GM12878 (cell line): ENCODE measurements at regions not wholly inside any gene's neighbourhood (a gene's known extent, or its start where the extent isn't known, plus 50 kb on each side); places are given as distances from the start of the nearest gene placed in this dataset.

Source experiments
- ATAC-seq: fragments of 200-7000 bp; cut with Tn5 transposase; 3 replicates; pipeline ENCODE4 v1.9.1; 2020; ENCODE audit warnings: mild to moderate bottlenecking, moderate library complexity
- BruUV-seq: library from RNA; stranded (reverse); fragments of 400-500 nt; replicated peaks from 2 replicates; lab custom pipeline; 2021; lab: Mats Ljungman, UMichigan
- CTCF ChIA-PET: fragments of 300-600 bp; sonication (Branson Sonifier 250); formaldehyde crosslinking; extraction: SDS; loops from one replicate; lab custom pipeline; 2021; ENCODE audit warnings: inconsistent platforms; lab: Yijun Ruan, JAX
- POLR2A ChIA-PET: fragments of 350-600 bp; formaldehyde crosslinking; extraction: SDS; loops from one replicate; lab custom pipeline; 2021; ENCODE audit warnings: inconsistent platforms; lab: Charles Lee
- RAD21 ChIA-PET: fragments of 300-600 bp; sonication (Branson Sonifier 250); formaldehyde crosslinking; loops from one replicate; lab custom pipeline; 2023; ENCODE audit warnings: antibody characterized with exemption; ENCODE audit not compliant: unreplicated experiment; lab: Charles Lee
- SMC1A ChIA-PET: fragments of 300-600 bp; sonication (Branson Sonifier 250); formaldehyde crosslinking; loops from one replicate; lab custom pipeline; 2023; ENCODE audit not compliant: unreplicated experiment, uncharacterized antibody; lab: Charles Lee
- DNase-seq: peaks from one replicate; pipeline ENCODE4 v3.0.0-alpha.2; 2011; ENCODE audit warnings: low read depth, low spot score
- FAIRE-seq: peaks from 3 replicates; lab custom pipeline; 2011; peaks lifted over from hg19 to GRCh38; lab: Jason Lieb, UNC
- H2AFZ ChIP-seq: 2 replicates; pipeline ENCODE4 v1.6.0; 2011; ENCODE audit warnings: low read depth, low read length, control low read depth; ENCODE audit not compliant: control insufficient read depth
- H3K27ac ChIP-seq: 2 replicates; pipeline ENCODE4 v1.5.1; 2011; ENCODE audit warnings: control low read depth; ENCODE audit not compliant: control insufficient read depth, insufficient read depth
- H3K27me3 ChIP-seq, 2 experiments: replicated peaks in 1 of 2; 2 replicates each; pipeline versions ENCODE4 v1.6.0 to v1.6.1; 2011; ENCODE audit warnings: low read length in 1 of 2; ENCODE audit not compliant: control insufficient read depth in 2 of 2, insufficient read depth in 2 of 2
- H3K36me3 ChIP-seq, 2 experiments: 2 replicates each; pipeline ENCODE4 v1.5.1; 2011; ENCODE audit warnings: low read length in 1 of 2; ENCODE audit not compliant: control insufficient read depth in 2 of 2, insufficient read depth in 2 of 2
- H3K4me1 ChIP-seq: 2 replicates; pipeline ENCODE4 v1.6.1; 2011; ENCODE audit warnings: mild to moderate bottlenecking, low read length, moderate library complexity, mixed read lengths; ENCODE audit not compliant: control insufficient read depth, insufficient read depth
- H3K4me2 ChIP-seq: 2 replicates; pipeline ENCODE4 v1.6.0; 2011; ENCODE audit warnings: control low read depth; ENCODE audit not compliant: control insufficient read depth, insufficient read depth
- H3K4me3 ChIP-seq: fragments of 200-600 bp; sonication (generic); 2 replicates; pipeline ENCODE4 v1.5.1; 2016
- H3K79me2 ChIP-seq: 2 replicates; pipeline ENCODE4 v1.6.0; 2011; ENCODE audit warnings: low read length; ENCODE audit not compliant: control insufficient read depth, insufficient read depth
- H3K9ac ChIP-seq: 2 replicates; pipeline ENCODE4 v1.8.0; 2011; ENCODE audit warnings: low read length, control low read depth, mixed read lengths; ENCODE audit not compliant: control insufficient read depth, insufficient read depth
- H3K9me3 ChIP-seq: replicated peaks from 3 replicates; pipeline ENCODE4 v1.5.1; 2011; ENCODE audit warnings: mild to moderate bottlenecking, low read length; ENCODE audit not compliant: control insufficient read depth, insufficient read depth
- H4K20me1 ChIP-seq: 2 replicates; pipeline ENCODE4 v1.6.0; 2011; ENCODE audit not compliant: control insufficient read depth, insufficient read depth
- ESRRA ChIP-seq: IDR thresholded peaks from 2 replicates; pipeline ENCODE4 v1.6.1; 2012; ENCODE audit warnings: mild to moderate bottlenecking, low read length, improper control_type of control experiment
- IRF3 ChIP-seq: fragments of 450-650 bp; IDR thresholded peaks from 2 replicates; pipeline ENCODE4 v1.6.1; 2014; ENCODE audit warnings: mild to moderate bottlenecking
- RUNX3 ChIP-seq: IDR thresholded peaks from 2 replicates; pipeline ENCODE4 v1.6.1; 2012; ENCODE audit warnings: low read length, inconsistent platforms
- SKIL ChIP-seq: fragments of 450-650 bp; IDR thresholded peaks from 2 replicates; pipeline ENCODE4 v1.6.1; 2017; ENCODE audit warnings: mild to moderate bottlenecking, low read depth, inconsistent platforms; ENCODE audit not compliant: poor library complexity, severe bottlenecking
- SMAD5 ChIP-seq: IDR thresholded peaks from 2 replicates; pipeline ENCODE4 v1.6.1; 2016; ENCODE audit warnings: antibody characterized with exemption, low read depth
- STAT3 ChIP-seq: IDR thresholded peaks from 2 replicates; pipeline ENCODE4 v1.6.1; 2011; ENCODE audit warnings: low read depth, low read length, improper control_type of control experiment
- TAF1 ChIP-seq: IDR thresholded peaks from 2 replicates; pipeline ENCODE4 v1.6.1; 2011; ENCODE audit warnings: mild to moderate bottlenecking, low read depth, low read length, borderline replicate concordance
- ZBTB40 ChIP-seq: fragments of 450-650 bp; IDR thresholded peaks from 2 replicates; pipeline ENCODE4 v1.6.1; 2016; ENCODE audit warnings: mild to moderate bottlenecking, moderate library complexity, borderline replicate concordance
- WGBS: methylation state at CpG from one replicate; pipeline ENCODE4 v1.1.6; 2016; ENCODE audit warnings: low lambda C conversion rate; ENCODE audit not compliant: insufficient replicate concordance, insufficient coverage; ENCODE audit errors: missing lambda C conversion rate; 5-methylcytosine and 5-hydroxymethylcytosine counted together
- in situ Hi-C: fragments of 300-500 bp; cut with MboI; formaldehyde crosslinking; loops from 9 replicates; pipeline ENCODE4 v1.14.3; 2018; ENCODE audit warnings: mixed read lengths
- intact Hi-C: fragments of 100-400 bp; cut with micrococcal nuclease; formaldehyde crosslinking; loops from one replicate; pipeline ENCODE4 v1.14.2; 2022; ENCODE audit not compliant: unreplicated experiment
- TF ChIP-seq, protein P1 (sequence below): IDR thresholded peaks from 2 replicates; pipeline ENCODE4 v1.6.1; 2012; ENCODE audit warnings: low read depth, low read length, improper control_type of control experiment

DNA sequence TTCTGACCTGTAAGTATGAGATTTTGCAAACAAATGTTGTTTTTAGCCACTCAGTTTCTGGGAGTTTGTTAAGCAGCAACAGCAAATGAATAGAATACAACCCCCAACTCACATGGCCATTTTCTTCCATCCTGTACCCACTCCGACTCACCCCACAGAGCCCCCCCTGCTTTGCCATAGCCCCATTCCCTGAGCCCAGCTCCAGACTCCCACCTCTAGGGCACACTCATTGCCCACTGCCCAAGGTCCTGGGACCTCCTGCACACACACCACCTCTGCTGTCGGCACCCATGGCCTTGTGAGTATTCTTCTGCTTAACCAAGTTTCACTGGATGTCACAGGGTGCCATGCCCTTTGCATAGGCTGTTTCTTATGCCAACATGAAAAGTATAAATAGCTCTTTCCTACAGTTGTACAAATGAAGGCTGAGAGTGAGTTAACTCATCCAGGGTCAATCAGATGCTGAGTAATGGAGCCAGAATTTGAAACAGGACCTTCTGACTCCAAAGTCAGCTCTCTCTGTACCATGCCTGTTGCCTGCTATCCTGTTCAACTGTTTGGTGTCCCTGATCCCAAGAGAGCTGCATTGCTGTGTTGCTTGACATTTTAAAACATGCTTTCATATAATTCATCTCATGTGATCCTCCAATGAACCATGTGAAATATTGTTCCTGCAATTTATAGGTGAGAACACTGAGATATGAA lies 367.8 kb upstream of the ZMIZ1 start:
- no peak for FAIRE-seq

More for the DNA sequence above, 367.8 kb upstream of the ZMIZ1 start:
- no peak overlapping the region for H3K4me2 ChIP-seq
- no peaks in the 10 kb centered on the region for H3K9me3 ChIP-seq
- SMC1A ChIA-PET: no interaction called here
- no peaks in the 10 kb centered on the region for H4K20me1 ChIP-seq
- TF ChIP-seq SKIL (no peak), SMAD5 (no peak), ZBTB40 (no peak), STAT3 (no peak), ESRRA (no peak), TAF1 (no peak), RUNX3 (no peak), IRF3 (no peak)
- TF ChIP-seq, protein P1, sequence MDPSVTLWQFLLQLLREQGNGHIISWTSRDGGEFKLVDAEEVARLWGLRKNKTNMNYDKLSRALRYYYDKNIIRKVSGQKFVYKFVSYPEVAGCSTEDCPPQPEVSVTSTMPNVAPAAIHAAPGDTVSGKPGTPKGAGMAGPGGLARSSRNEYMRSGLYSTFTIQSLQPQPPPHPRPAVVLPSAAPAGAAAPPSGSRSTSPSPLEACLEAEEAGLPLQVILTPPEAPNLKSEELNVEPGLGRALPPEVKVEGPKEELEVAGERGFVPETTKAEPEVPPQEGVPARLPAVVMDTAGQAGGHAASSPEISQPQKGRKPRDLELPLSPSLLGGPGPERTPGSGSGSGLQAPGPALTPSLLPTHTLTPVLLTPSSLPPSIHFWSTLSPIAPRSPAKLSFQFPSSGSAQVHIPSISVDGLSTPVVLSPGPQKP: no peak
- CTCF ChIA-PET: no interaction called here
- intact Hi-C loops: no loop called here
- DNase-seq (no peak), ATAC-seq (no peak)
- H3K4me1 ChIP-seq: no peaks in the 10 kb centered on the region
- in situ Hi-C loops: no loop called here
- H3K36me3 ChIP-seq: no peaks in the 10 kb centered on the region
- no peak overlapping the region for H3K9ac ChIP-seq
- no peaks in the 10 kb centered on the region for H3K79me2 ChIP-seq
- H3K27me3 ChIP-seq: no peaks in the 10 kb centered on the region; a peak in 1 of 4 replicates
- no peak overlapping the region for H3K4me3 ChIP-seq
- no peak overlapping the region for H3K27ac ChIP-seq
- BruUV-seq: no TSS peak
- H2AFZ ChIP-seq: no peak overlapping the region
- RAD21 ChIA-PET: no interaction called here
- POLR2A ChIA-PET: no interaction called here
- WGBS: 44% methylated on average over 2 of the region's 2 CpGs
